ENCODE measurements at regions not wholly inside any gene's neighbourhood (a gene's known extent, or its start where the extent isn't known, plus 50 kb on each side); places are given as distances from the start of the nearest gene placed in this dataset.
"Not testable (repeated sequence)": the region's sequence is repeated elsewhere in the genome, so short reads cannot be mapped to it uniquely, and the experiment has no call there.

DNA sequence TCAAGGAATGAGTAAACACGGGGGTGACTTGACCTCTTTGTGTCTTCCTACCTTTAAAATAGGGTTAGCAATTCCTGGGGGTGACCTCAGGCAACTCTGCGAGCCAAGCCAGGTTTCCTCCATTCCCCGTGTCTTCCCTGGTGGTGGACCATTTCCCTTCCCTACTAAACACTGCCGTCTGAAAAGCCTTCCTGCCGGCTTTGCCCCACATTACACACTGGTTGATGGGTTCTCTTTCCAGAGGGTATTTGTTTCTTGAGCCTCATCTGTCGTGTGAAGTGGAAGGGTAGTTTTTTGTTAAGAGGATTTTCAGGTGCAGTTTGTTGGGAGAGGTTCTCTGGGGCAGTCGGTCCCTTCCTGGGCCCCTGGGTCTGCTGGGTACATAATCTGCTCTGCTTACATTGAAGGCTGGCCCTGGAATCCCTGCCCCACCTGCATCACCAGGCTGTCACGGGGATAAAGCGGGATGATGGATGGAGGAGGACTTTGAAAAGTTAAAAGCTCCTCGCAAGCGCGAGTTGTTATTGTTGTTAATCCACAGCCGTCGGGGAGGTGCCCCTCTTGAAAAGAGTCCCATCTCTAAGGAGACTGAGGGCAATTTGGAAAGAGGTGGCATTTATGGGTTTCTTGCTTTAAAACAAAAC, 175.4 kb upstream of the SPRED2 start:
- no peak for DNase-seq
- TF ChIP-seq, protein P1, sequence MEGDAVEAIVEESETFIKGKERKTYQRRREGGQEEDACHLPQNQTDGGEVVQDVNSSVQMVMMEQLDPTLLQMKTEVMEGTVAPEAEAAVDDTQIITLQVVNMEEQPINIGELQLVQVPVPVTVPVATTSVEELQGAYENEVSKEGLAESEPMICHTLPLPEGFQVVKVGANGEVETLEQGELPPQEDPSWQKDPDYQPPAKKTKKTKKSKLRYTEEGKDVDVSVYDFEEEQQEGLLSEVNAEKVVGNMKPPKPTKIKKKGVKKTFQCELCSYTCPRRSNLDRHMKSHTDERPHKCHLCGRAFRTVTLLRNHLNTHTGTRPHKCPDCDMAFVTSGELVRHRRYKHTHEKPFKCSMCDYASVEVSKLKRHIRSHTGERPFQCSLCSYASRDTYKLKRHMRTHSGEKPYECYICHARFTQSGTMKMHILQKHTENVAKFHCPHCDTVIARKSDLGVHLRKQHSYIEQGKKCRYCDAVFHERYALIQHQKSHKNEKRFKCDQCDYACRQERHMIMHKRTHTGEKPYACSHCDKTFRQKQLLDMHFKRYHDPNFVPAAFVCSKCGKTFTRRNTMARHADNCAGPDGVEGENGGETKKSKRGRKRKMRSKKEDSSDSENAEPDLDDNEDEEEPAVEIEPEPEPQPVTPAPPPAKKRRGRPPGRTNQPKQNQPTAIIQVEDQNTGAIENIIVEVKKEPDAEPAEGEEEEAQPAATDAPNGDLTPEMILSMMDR (IDR thresholded peaks at IDR 0.05) = no peak

DNA sequence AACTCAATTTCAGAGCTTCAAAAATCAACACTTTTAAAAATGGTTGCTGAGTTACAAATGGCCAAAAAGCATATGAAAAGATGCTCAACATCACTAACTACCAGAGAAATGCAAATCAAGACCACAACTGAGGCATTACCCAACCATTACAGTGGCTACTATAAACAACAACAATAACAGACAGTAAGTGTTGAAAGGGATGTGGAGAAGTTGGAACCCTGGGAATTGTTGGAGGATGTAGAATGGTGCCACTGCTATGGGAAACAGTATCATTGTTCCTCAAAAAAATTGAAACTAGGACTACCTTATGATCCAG, 173.3 kb upstream of the SPRED2 start:
- H3K4me1 ChIP-seq = peaks cover 4% of the 10 kb centered on the region
- DNase-seq (no peak), ATAC-seq (no peak)
- no peak overlapping the region for H3K4me3 ChIP-seq
- no peak overlapping the region for H3K27ac ChIP-seq
- H3K9me3 ChIP-seq = no peaks in the 10 kb centered on the region
- H3K27me3 ChIP-seq = no peaks in the 10 kb centered on the region
- TF ChIP-seq, protein P1 (IDR thresholded peaks at IDR 0.05) = no peak
- intact Hi-C loops (cut with DNase I) = no loop called here
- H3K36me3 ChIP-seq = no peaks in the 10 kb centered on the region

More for the DNA sequence above, 175.4 kb upstream of the SPRED2 start:
- Histone ChIP-seq H3K4me3 (no peak overlapping the region), H3K27ac (no peak overlapping the region), H3K4me1 (peaks cover 4% of the 10 kb centered on the region), H3K9me3 (no peaks in the 10 kb centered on the region), H3K27me3 (no peaks in the 10 kb centered on the region), H3K36me3 (no peaks in the 10 kb centered on the region)
- intact Hi-C loops (cut with DNase I) = no loop called here
- ATAC-seq = no peak

DNA sequence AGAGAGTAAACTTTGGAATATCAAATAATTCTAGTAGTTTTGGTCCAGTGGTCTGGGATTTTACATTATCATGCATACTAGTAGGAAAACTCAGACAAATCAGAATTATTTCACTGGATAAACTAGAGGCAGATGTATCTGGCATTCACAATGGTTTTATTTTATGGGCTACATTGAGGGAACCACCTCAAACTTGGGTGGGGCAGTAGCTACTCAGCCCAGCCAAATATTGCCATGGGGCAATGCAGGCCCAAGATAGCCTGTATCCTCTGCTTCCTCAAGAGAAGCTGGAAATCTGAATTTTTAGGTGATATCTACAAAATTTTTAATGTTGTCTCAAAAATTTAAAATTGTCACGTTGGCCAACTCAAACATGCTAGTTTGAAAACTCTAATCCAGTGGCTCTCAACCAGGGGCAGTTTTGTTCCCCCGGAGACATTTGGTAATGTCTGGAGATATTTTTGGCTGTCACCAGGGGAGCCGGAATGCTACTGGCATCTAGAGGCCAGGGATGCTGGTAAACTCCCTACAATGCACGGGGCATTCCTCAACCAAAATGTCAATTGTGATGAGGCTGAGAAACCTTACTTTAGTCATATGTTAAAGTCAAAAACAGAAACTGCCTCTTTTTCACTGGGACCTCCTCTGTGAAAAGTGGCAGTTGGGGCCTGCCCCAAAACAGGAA, 172.8 kb upstream of the SPRED2 start:
- H3K9me3 ChIP-seq = no peaks in the 10 kb centered on the region
- H3K27ac ChIP-seq = no peak overlapping the region
- no peak for ATAC-seq
- no peak for DNase-seq
- intact Hi-C loops (cut with DNase I) = no loop called here
- no peak overlapping the region for H3K4me3 ChIP-seq
- H3K27me3 ChIP-seq = no peaks in the 10 kb centered on the region
- TF ChIP-seq, protein P1 (IDR thresholded peaks at IDR 0.05) = no peak
- peaks cover 4% of the 10 kb centered on the region for H3K4me1 ChIP-seq
- H3K36me3 ChIP-seq = no peaks in the 10 kb centered on the region

DNA sequence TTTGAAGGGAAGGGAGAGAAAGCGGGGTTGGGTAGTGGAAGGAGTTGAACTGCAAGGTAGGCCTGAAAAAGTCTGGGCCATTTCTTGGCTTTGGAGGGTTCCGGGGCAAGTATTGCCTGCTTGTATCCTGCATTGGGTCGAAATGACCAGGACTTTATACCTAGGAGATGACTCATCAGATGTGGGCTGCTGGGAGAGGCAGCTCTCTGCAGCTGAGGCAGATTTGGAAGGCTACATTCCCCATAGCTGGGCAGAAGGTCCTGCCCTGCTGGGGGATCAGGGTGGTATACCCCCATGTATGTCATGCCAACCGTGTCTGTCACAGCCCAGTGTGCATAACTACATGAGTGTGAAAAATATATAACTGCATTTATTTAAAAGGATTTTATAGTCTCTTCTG, 171.8 kb upstream of the SPRED2 start:
- Histone ChIP-seq H3K27ac (no peak overlapping the region), H3K27me3 (no peaks in the 10 kb centered on the region), H3K9me3 (no peaks in the 10 kb centered on the region), H3K4me3 (no peak overlapping the region), H3K36me3 (no peaks in the 10 kb centered on the region), H3K4me1 (peaks cover 4% of the 10 kb centered on the region)
- intact Hi-C loops (cut with DNase I) = no loop called here
- no peak for DNase-seq
- TF ChIP-seq, protein P1 (IDR thresholded peaks at IDR 0.05) = no peak
- ATAC-seq = no peak

DNA sequence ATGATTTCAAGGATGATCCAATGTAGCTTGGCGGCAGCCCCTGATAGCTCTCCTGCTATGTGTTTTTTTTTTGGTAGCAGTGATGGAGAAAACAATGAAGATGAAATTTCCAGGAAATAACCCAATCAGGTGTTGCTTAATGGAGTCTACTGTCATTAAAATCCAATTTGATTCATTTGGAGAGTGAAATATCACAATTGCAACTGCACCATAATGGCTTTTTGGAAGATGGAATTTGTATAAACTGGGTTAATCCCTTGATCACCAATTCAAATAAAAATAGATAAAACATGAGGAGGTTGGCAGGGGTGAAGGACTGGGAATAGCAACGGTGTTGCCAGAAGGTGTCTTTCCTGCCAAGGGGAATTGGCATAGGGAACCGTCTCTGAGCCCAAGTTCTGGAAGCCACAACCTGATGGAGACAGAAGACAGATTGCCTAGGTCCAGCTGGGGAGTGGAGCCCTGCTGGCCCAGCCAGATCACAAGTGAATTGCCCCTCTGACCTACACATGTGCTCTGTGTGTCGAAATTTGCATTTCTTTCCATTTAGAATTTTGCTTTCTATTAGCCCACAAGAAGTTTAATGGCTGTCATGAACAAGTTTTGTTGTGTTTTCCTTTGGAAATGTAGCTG, 170.3 kb upstream of the SPRED2 start:
- DNase-seq (no peak), ATAC-seq (no peak)
- no peak overlapping the region for H3K27ac ChIP-seq
- no peak overlapping the region for H3K4me3 ChIP-seq
- TF ChIP-seq, protein P1 (IDR thresholded peaks at IDR 0.05) = no peak
- peaks cover 4% of the 10 kb centered on the region for H3K4me1 ChIP-seq
- no peaks in the 10 kb centered on the region for H3K9me3 ChIP-seq
- H3K36me3 ChIP-seq = no peaks in the 10 kb centered on the region
- H3K27me3 ChIP-seq = no peaks in the 10 kb centered on the region
- intact Hi-C loops (cut with DNase I) = no loop called here

DNA sequence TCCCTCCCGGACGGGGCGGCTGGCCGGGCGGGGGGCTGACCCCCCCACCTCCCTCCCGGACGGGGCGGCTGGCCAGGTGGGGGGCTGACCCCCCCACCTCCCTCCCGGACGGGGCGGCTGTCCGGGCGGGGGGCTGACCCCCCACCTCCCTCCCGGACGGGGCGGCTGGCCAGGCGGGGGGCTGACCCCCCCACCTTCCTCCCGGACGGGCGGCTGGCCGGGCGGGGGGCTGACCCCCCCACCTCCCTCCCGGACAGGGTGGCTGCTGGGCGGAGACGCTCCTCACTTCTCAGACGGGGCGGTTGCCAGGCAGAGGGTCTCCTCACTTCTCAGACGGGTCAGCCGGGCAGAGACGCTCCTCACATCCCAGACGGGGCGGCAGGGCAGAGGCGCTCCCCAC, 168.5 kb upstream of the SPRED2 start:
- H3K9me3 ChIP-seq; H3K27me3 ChIP-seq; intact Hi-C loops (cut with DNase I); DNase-seq; H3K4me1 ChIP-seq; H3K27ac ChIP-seq; H3K36me3 ChIP-seq; H3K4me3 ChIP-seq; ATAC-seq: not testable (repeated sequence)

DNA sequence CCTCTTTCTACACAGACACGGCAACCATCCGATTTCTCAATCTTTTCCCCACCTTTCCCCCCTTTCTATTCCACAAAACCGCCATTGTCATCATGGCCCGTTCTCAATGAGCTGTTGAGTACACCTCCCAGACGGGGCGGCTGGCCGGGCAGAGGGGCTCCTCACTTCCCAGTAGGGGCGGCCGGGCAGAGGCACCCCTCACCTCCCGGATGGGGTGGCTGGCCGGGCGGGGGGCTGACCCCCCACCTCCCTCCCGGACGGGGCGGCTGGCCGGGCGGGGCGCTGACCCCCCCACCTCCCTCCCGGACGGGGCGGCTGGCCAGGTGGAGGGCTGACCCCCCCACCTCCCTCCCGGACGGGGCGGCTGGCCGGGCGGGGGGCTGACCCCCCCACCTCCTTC, 168.0 kb upstream of the SPRED2 start:
- DNase-seq; intact Hi-C loops (cut with DNase I): not testable (repeated sequence)

More for the DNA sequence above, 168.0 kb upstream of the SPRED2 start:
- not testable (repeated sequence) for ATAC-seq, H3K27ac ChIP-seq, H3K36me3 ChIP-seq, H3K9me3 ChIP-seq, H3K4me3 ChIP-seq, H3K27me3 ChIP-seq, H3K4me1 ChIP-seq

Data from upper lobe of right lung (tissue), 1 donor.